ENCODE measurements at regions not wholly inside any gene's neighbourhood (a gene's known extent, or its start where the extent isn't known, plus 50 kb on each side); places are given as distances from the start of the nearest gene placed in this dataset.

GRCh38 chr10:61257136-61257535 lies 196.0 kb downstream of the TMEM26 start:
- TF ChIP-seq CTCF (conservative IDR thresholded peaks at IDR 0.05) (no peak), ZFX (IDR thresholded peaks at IDR 0.05) (no peak)
